22Rv1 (cell line): ENCODE measurements at regions not wholly inside any gene's neighbourhood (a gene's known extent, or its start where the extent isn't known, plus 50 kb on each side); places are given as distances from the start of the nearest gene placed in this dataset.

Experiments used
- H3K27ac ChIP-seq: fragments of 450-650 bp; 2 replicates; pipeline ENCODE4 v1.5.1; 2017
- ZFX ChIP-seq: fragments of 450-650 bp; IDR thresholded peaks from 2 replicates; pipeline ENCODE4 v1.6.1; 2017; ENCODE audit warnings: antibody characterized with exemption, borderline replicate concordance
- TF ChIP-seq, protein P1 (sequence below): fragments of 450-650 bp; IDR thresholded peaks from 2 replicates; pipeline ENCODE4 v1.5.1; 2017; ENCODE audit warnings: mild to moderate bottlenecking

DNA sequence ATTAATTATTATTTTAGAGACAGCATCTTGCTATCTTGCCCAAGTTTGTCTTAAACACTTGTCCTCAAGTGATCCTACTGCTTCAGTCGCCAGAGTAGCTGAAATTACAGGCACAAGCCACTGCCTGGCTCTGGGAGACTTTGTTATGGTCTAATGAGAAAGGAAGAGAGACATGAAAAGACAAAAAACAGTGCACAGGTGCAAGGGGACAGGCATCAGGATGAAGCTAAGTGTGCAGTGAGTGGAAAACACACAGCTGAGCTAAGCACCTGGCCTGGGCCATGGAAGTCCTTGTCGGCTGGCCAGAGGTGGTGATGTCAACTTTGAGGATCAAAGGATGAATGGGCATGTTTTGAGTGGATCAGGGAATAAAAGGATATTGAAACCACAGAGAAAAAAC lies 102.7 kb downstream of the HS3ST1 start:
- H3K27ac ChIP-seq, result no peak overlapping the region
- TF ChIP-seq, protein P1, sequence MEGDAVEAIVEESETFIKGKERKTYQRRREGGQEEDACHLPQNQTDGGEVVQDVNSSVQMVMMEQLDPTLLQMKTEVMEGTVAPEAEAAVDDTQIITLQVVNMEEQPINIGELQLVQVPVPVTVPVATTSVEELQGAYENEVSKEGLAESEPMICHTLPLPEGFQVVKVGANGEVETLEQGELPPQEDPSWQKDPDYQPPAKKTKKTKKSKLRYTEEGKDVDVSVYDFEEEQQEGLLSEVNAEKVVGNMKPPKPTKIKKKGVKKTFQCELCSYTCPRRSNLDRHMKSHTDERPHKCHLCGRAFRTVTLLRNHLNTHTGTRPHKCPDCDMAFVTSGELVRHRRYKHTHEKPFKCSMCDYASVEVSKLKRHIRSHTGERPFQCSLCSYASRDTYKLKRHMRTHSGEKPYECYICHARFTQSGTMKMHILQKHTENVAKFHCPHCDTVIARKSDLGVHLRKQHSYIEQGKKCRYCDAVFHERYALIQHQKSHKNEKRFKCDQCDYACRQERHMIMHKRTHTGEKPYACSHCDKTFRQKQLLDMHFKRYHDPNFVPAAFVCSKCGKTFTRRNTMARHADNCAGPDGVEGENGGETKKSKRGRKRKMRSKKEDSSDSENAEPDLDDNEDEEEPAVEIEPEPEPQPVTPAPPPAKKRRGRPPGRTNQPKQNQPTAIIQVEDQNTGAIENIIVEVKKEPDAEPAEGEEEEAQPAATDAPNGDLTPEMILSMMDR, result no peak
- TF ChIP-seq ZFX, result no peak

DNA sequence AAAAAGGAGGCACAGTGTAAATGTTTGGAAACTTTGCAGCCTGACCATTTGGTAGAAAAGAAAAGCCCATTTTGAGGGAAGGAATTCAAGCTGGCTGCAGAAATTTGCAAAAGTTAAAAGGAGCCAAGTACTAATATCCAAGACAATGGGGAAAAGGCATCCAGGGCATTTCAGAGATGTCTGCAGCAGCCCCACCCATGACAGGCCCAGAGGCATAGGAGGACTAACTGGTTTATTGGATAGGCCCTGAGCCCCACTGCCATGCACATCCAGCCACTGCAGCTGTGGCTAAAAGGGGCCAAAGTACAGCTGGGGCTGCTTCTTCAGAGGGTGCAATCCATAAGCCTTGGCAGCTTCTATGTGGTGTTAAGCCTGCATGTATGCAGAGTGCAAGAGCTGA lies 104.9 kb downstream of the HS3ST1 start:
- H3K27ac ChIP-seq, result no peak overlapping the region
- TF ChIP-seq, protein P1, result no peak
- TF ChIP-seq ZFX, result no peak

DNA sequence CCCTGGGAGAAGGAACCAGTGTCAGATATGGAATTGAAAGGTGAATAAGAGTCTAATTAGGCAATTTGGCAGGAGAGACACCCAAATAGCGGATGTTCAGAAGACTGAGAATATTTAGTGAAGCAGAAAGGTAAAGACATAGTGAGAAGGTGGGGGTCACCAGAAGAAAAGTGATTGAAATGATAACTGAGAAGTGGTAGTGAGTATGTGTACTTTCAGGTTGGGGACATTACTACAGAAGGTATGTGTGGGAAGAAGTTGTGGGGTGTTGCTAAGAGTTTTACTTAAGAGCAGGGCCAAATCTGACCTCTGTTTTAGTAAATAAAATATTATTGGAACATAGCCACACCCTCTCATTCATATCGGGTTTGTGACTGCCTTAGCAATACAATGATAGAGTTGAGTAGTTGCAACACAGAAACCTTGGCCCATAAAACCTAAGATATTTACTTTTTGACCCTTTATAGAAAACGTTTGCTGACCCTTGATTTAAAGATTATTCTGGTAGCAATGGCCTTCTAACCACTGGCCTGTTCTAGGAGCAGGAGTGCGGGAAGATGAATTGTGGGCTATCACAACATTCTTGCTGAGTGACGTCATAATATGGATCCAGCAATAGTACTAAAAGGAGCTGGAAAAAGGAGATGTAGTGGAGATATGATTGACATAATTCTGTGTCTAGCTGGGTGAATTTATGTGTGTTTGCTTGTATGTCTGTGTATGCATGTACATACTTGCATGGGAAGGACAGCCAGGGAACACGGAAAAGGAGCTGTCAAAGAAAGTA lies 115.3 kb downstream of the HS3ST1 start:
- no peak for TF ChIP-seq ZFX
- TF ChIP-seq, protein P1, result no peak

DNA sequence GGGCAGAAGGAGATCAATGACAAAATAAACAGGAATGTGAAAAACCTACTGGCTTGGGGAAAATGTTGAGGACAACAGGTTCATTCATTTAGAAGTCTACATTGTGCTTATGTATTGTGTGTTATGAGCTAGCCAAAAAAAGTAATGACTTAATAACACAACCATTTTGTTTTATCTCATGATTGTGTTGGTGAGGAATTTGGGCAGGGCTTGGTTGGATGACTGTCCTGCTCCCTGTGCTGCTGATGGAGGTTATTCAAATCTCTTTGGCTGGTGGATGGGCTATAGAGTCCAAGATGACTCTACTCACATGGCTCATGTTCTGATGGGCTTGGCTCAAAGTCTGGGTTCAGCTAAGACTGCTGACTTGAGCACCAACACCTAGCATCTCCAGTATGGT lies 116.3 kb downstream of the HS3ST1 start:
- no peak overlapping the region for H3K27ac ChIP-seq
- TF ChIP-seq, protein P1, result no peak
- no peak for TF ChIP-seq ZFX

More for the DNA sequence above, 115.3 kb downstream of the HS3ST1 start:
- no peak overlapping the region for H3K27ac ChIP-seq

DNA sequence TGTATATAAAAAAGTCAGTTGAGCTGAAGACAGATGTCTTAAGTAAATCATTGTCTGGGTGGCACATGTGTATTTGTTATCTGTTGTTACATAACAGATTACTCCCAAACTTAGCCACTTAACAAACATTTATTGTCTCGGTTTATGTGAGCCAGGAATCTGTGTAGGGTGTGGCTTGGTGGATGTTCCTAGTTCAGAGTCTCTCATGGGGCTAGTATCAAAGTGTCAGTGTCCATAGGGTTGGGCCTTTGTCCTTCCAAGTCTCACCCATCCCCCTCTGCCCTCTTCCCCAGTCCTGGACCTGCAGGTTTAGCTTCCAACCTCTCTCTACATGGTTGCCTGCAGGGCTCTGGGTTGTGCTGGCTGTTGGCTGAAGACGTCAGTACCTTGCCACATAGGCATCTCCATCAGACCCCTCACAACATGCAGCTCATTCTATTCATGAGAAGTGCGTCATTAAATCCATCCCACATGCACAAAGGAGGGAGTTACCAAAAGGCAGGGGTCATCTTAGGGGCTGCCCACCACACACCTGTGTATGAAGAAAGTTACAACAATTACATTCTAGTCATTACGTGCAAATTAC lies 127.5 kb downstream of the HS3ST1 start:
- TF ChIP-seq ZFX, result no peak
- TF ChIP-seq, protein P1, result no peak

DNA sequence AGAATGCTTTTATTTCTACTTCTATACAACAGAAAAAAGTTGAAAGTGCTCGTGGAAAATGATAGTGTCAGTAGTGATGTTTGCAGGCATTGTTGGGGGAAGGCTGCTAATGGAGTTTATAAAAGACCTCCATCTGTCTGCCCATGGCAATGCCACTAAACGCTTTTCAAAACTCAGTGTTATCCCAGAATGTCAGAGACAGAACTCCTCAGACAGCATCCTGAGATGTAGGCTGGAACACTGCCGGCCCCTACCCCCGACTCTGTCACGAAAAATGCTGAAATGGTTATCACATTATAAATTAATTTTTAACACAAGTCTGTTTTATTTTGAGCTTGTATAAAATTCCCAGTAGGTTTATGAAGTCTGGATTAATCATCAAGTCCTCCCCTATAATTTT lies 128.9 kb downstream of the HS3ST1 start:
- H3K27ac ChIP-seq, result no peak overlapping the region
- TF ChIP-seq ZFX, result no peak
- TF ChIP-seq, protein P1, result no peak

More for the DNA sequence above, 127.5 kb downstream of the HS3ST1 start:
- no peak overlapping the region for H3K27ac ChIP-seq

DNA sequence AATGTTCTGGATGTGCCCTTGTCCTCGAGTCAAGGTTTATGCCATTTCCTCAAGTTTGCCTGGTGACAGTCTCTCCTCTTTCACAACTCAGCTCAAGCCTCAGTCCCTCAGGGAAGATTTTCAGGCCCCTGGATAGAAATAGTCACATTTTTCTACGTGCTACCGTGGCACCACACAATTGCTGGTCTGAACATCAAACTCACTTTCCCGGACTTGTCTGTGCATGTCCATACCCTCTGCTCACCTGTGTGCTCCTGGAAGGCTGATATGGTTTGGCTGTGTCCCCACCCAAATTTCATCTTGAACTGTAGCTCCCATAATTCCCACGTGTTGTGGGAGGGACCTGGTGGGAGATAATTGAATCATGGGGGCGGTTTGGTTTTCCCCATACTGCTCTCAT lies 129.7 kb downstream of the HS3ST1 start:
- H3K27ac ChIP-seq, result no peak overlapping the region
- TF ChIP-seq, protein P1, result no peak
- TF ChIP-seq ZFX, result no peak
